Peyer's patch (tissue), 4 donors: ENCODE measurements at regions not wholly inside any gene's neighbourhood (a gene's known extent, or its start where the extent isn't known, plus 50 kb on each side); places are given as distances from the start of the nearest gene placed in this dataset.
"Not testable (repeated sequence)": the region's sequence is repeated elsewhere in the genome, so short reads cannot be mapped to it uniquely, and the experiment has no call there.

ENCODE experiments used
- DNase-seq, 3 donors: peaks; one replicate each; pipeline ENCODE4 v3.0.0-alpha.2; 2017 to 2019
- H3K27ac ChIP-seq, 4 donors: fragments of 200-600 bp; sonication (generic); one replicate each; pipeline ENCODE4 v1.5.1; 2016 to 2019
- H3K27me3 ChIP-seq, 2 donors: fragments of 200-600 bp; sonication (generic); one replicate each; pipeline ENCODE4 v1.5.1; 2019
- H3K36me3 ChIP-seq, 3 donors: fragments of 200-600 bp; sonication (generic); one replicate each; pipeline ENCODE4 v1.5.1; 2016 to 2019
- H3K4me1 ChIP-seq, 4 donors: fragments of 200-600 bp; sonication (generic); one replicate each; pipeline ENCODE4 v1.5.1; 2016 to 2019
- H3K4me3 ChIP-seq, 4 donors: fragments of 200-600 bp; sonication (generic); 1 replicate in 3 of 4; 2 replicates in 1 of 4; pipeline ENCODE4 v1.5.1; 2016 to 2019; ENCODE audit warnings: mild to moderate bottlenecking in 1 of 4
- H3K9me3 ChIP-seq, 4 donors: fragments of 200-600 bp; sonication (generic); one replicate each; pipeline ENCODE4 v1.5.1; 2016 to 2019; ENCODE audit warnings: mild to moderate bottlenecking in 1 of 4
- POLR2A ChIP-seq, 2 donors: fragments of 450-650 bp; IDR thresholded peaks; one replicate each; pipeline ENCODE4 v1.5.1; 2017; ENCODE audit warnings: antibody characterized with exemption in 2 of 2, mild to moderate bottlenecking in 2 of 2, moderate library complexity in 2 of 2
- TF ChIP-seq, protein P1 (sequence below), 6 experiments: fragments of 450-650 bp in 4 of 6; fragments of 200-600 bp in 2 of 6; sonication (generic) in 1 of 6; IDR thresholded peaks; one replicate each; pipeline ENCODE4 v1.5.1; 2017 to 2019; ENCODE audit warnings: antibody characterized with exemption in 6 of 6, mild to moderate bottlenecking in 3 of 6, moderate library complexity in 1 of 6

DNA sequence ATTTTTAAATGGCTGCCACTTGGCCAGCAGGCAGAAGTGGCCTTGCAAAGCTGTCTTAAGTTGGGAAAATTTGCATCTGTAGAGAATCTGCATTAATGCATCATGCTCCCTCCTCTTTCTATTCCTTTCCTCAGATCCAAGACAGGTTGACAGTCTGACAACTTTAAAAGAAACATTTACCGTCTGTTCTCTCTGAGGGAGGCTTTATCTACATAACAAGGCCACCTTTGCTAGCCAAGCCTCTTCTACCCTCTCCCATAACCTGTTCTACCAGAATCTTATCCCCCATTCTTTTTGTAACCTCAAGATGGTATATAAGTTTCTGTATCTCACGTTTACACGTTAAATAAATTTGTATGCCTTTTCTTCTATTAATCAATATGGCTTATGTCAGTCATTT is 271.9 kb downstream of the OSTF1 start:
- no peak overlapping the region for H3K4me3 ChIP-seq
- no peaks in the 10 kb centered on the region for H3K36me3 ChIP-seq
- H3K9me3 ChIP-seq, result no peaks in the 10 kb centered on the region
- no peak for TF ChIP-seq POLR2A (IDR thresholded peaks at IDR 0.05)
- TF ChIP-seq, protein P1, sequence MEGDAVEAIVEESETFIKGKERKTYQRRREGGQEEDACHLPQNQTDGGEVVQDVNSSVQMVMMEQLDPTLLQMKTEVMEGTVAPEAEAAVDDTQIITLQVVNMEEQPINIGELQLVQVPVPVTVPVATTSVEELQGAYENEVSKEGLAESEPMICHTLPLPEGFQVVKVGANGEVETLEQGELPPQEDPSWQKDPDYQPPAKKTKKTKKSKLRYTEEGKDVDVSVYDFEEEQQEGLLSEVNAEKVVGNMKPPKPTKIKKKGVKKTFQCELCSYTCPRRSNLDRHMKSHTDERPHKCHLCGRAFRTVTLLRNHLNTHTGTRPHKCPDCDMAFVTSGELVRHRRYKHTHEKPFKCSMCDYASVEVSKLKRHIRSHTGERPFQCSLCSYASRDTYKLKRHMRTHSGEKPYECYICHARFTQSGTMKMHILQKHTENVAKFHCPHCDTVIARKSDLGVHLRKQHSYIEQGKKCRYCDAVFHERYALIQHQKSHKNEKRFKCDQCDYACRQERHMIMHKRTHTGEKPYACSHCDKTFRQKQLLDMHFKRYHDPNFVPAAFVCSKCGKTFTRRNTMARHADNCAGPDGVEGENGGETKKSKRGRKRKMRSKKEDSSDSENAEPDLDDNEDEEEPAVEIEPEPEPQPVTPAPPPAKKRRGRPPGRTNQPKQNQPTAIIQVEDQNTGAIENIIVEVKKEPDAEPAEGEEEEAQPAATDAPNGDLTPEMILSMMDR (IDR thresholded peaks at IDR 0.05), result no peak
- no peaks in the 10 kb centered on the region for H3K27me3 ChIP-seq
- DNase-seq, result no peak
- no peaks in the 10 kb centered on the region for H3K4me1 ChIP-seq
- no peak overlapping the region for H3K27ac ChIP-seq

DNA sequence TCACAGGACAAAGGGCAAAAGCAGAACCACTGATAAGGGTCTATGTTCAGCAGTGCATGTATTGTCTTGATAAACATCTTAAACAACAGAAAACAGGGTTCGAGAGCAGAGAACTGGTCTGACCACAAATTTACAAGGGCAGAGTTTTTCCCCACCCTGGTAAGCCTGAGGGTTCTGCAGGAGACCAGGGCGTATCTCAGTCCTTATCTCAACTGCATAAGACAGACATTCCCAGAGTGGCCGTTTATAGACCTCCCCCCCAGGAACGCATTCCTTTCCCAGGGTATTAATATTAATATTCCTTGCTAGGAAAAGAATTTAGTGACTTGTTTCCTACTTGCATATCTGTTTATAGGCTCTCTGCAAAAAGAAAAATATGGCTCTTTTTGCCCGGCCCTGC is 274.1 kb downstream of the OSTF1 start:
- H3K36me3 ChIP-seq, H3K4me3 ChIP-seq, H3K9me3 ChIP-seq, H3K27me3 ChIP-seq, DNase-seq, H3K27ac ChIP-seq, H3K4me1 ChIP-seq: not testable (repeated sequence)

DNA sequence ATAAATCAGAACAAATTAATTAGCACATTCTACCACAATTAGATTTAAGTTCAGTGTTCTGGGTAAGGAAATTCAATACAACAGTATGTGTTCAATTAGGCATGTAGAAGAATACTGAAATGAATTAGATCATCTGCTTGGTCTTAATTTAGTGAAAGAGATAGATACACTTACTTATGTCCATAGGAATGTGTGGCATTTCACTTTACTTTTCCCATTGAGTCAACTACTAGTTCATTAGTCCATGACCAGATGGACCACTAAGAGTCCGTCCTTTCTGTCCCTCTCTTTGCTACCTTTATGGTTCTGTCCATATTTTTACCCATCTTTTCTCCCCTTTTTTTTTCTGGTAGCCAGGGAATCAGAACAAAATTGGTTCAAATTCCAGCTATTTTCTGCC is 276.9 kb downstream of the OSTF1 start:
- Histone ChIP-seq H3K36me3 (no peaks in the 10 kb centered on the region), H3K4me3 (no peak overlapping the region), H3K4me1 (no peaks in the 10 kb centered on the region), H3K9me3 (no peaks in the 10 kb centered on the region), H3K27ac (no peak overlapping the region), H3K27me3 (no peaks in the 10 kb centered on the region)
- DNase-seq, result no peak
- TF ChIP-seq POLR2A (IDR thresholded peaks at IDR 0.05), result no peak
- TF ChIP-seq, protein P1 (IDR thresholded peaks at IDR 0.05), result no peak

DNA sequence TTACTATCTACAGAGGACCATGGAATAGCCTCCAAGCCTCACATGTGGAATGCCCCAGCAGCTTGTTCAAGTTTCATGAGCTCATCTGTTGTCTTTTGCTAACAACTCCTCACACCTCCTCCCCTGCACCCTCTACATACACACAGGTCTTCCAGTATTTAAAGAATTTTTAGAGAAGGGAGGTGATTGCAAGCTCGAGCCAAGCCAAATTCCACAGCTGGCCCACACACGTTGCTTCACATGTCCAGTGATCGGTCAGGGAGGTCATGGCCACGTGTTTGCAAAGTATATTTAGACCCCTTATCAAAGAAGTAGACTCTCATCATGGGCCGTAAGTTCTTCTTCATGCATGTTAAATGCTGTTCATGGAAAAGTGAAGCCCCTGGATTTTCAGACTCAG is 281.7 kb downstream of the OSTF1 start:
- no peaks in the 10 kb centered on the region for H3K4me1 ChIP-seq
- no peaks in the 10 kb centered on the region for H3K9me3 ChIP-seq
- no peak overlapping the region for H3K27ac ChIP-seq
- no peak overlapping the region for H3K4me3 ChIP-seq
- TF ChIP-seq POLR2A (IDR thresholded peaks at IDR 0.05), result no peak
- TF ChIP-seq, protein P1 (IDR thresholded peaks at IDR 0.05), result no peak
- no peaks in the 10 kb centered on the region for H3K36me3 ChIP-seq
- no peaks in the 10 kb centered on the region for H3K27me3 ChIP-seq
- DNase-seq, result no peak

DNA sequence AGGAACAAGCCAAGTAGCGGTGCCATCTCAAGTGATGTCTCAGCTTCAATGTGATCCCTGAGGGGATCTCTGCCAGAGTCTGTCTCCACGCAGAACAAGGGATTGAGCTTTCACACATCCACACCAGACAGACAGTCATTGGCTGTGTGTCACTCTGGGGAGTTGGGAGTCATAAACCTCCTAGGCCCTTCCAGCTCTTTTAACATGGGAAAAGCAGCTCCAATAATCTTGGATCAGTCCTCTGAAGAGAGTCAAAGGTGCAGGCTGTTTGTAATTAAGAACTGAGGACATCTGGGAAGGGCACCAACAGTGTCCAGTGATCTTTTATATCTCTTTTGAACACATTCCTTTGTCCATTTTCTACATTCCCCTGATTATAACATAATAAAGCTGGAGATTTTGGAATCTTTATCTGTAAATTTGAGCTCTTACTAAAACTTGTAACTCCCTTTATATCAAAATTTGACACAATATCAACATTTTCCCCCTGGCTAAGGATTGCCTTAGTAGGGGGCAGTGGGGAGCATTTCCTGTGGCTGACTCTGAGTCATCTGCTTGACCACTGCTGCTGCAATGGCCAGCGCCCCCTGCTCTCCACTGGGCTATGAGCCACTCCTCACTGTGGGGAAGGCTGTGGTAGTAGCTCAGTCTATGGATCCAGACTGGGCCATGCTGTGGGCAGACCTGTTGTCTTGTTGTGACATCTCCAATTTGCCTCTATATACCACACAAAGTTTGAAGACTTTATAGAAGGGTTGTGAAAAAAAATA is 284.4 kb downstream of the OSTF1 start:
- no peaks in the 10 kb centered on the region for H3K36me3 ChIP-seq
- DNase-seq, result no peak
- no peaks in the 10 kb centered on the region for H3K27me3 ChIP-seq
- H3K4me3 ChIP-seq, result no peak overlapping the region
- H3K9me3 ChIP-seq, result no peaks in the 10 kb centered on the region
- TF ChIP-seq, protein P1 (IDR thresholded peaks at IDR 0.05), result no peak
- TF ChIP-seq POLR2A (IDR thresholded peaks at IDR 0.05), result no peak
- H3K4me1 ChIP-seq, result no peaks in the 10 kb centered on the region
- H3K27ac ChIP-seq, result no peak overlapping the region

DNA sequence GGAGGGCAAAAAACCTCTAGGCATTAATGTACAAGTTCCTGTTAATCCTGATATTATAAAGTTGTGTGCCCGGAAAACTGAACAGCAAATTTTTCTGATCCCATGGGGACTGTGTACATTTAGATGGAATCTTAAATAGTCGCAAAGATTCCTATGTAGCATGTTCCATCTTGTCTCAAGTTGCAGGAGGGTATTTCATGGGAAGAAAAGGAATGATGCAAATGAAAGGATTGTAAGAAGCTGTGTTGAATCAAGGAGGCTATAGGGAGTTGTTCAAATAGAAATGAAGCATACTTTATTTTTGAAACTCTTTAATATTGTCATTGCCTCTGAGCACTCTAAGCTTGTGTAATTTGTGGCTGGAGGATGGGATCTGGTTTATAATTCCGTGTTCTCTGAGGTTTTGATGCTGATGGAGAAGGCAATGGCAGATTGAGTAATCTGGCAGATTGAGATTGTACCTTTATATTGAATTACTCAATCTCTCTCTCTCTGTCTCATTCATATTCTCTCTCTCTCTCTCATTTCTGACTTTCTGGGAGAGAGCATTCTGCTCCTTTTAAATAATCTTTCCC is 288.5 kb downstream of the OSTF1 start:
- Histone ChIP-seq H3K36me3 (no peaks in the 10 kb centered on the region), H3K4me1 (no peaks in the 10 kb centered on the region), H3K9me3 (no peaks in the 10 kb centered on the region), H3K27ac (no peak overlapping the region), H3K27me3 (no peaks in the 10 kb centered on the region), H3K4me3 (no peak overlapping the region)
- no peak for DNase-seq
- no peak for TF ChIP-seq POLR2A (IDR thresholded peaks at IDR 0.05)
- TF ChIP-seq, protein P1 (IDR thresholded peaks at IDR 0.05), result no peak
